Endodermal cell (in vitro differentiated cells): ENCODE measurements at regions not wholly inside any gene's neighbourhood (a gene's known extent, or its start where the extent isn't known, plus 50 kb on each side); places are given as distances from the start of the nearest gene placed in this dataset.
A peak's percentile ranks its signal among the peaks of the same experiment; 100 is the strongest.

ENCODE experiments used
- DNase-seq: peaks from one replicate; pipeline ENCODE4 v3.0.0-alpha.2; 2017
- H3K27ac ChIP-seq: 2 replicates; pipeline ENCODE4 v1.5.1; 2013; ENCODE audit warnings: mild to moderate bottlenecking, low read depth, low read length, moderate library complexity
- H3K27me3 ChIP-seq: 2 replicates; pipeline ENCODE4 v1.6.1; 2013; ENCODE audit warnings: mild to moderate bottlenecking, low read length, moderate library complexity; ENCODE audit not compliant: insufficient read depth, control insufficient read depth, poor library complexity, severe bottlenecking
- H3K36me3 ChIP-seq: 2 replicates; pipeline ENCODE4 v1.7.0; 2013; ENCODE audit warnings: mild to moderate bottlenecking, low read length, moderate library complexity; ENCODE audit not compliant: control insufficient read depth, insufficient read depth
- H3K4me1 ChIP-seq: one replicate; pipeline ENCODE4 v1.7.0; 2013; ENCODE audit warnings: low read length; ENCODE audit not compliant: control insufficient read depth, insufficient read depth
- H3K4me3 ChIP-seq: 2 replicates; pipeline ENCODE4 v1.5.1; 2013; ENCODE audit warnings: mild to moderate bottlenecking, low read length, moderate library complexity
- H3K9ac ChIP-seq: 2 replicates; pipeline ENCODE4 v1.6.1; 2013; ENCODE audit warnings: mild to moderate bottlenecking, low read length, moderate library complexity; ENCODE audit not compliant: poor library complexity, severe bottlenecking; ENCODE audit errors: extremely low read depth
- H3K9me3 ChIP-seq: 2 replicates; pipeline ENCODE4 v1.6.1; 2013; ENCODE audit warnings: mild to moderate bottlenecking, low read length, moderate library complexity; ENCODE audit not compliant: control insufficient read depth
- H3K27ac Mint-ChIP-seq: 2 replicates; pipeline ENCODE4 v1.8.0; 2020; ENCODE audit warnings: mixed read lengths
- H3K27me3 Mint-ChIP-seq: 2 replicates; pipeline ENCODE4 v1.8.0; 2021; ENCODE audit warnings: mild to moderate bottlenecking, mixed read lengths; ENCODE audit not compliant: insufficient read depth
- H3K36me3 Mint-ChIP-seq: 2 replicates; pipeline ENCODE4 v1.8.0; 2020; ENCODE audit warnings: low read depth, mixed read lengths
- H3K4me1 Mint-ChIP-seq: 2 replicates; pipeline ENCODE4 v1.8.0; 2020; ENCODE audit warnings: mixed read lengths
- H3K4me3 Mint-ChIP-seq: 2 replicates; pipeline ENCODE4 v1.8.0; 2020; ENCODE audit warnings: mild to moderate bottlenecking, moderate library complexity, mixed read lengths
- H3K9me3 Mint-ChIP-seq: 2 replicates; pipeline ENCODE4 v1.8.0; 2020; ENCODE audit warnings: mild to moderate bottlenecking, mixed read lengths
- WGBS, 2 experiments: methylation state at CpG; one replicate each; pipeline versions ENCODE4 v1.1.5 to v1.1.7; 2013; ENCODE audit warnings: missing lambda C conversion rate in 2 of 2, mixed read lengths in 1 of 2; ENCODE audit not compliant: insufficient coverage in 1 of 2, insufficient read length in 1 of 2; 5-methylcytosine and 5-hydroxymethylcytosine counted together
- TF ChIP-seq, protein P1 (sequence below): fragments of 200-600 bp; sonication (generic); conservative IDR thresholded peaks from 2 replicates; pipeline ENCODE4 v1.5.0; 2021; ENCODE audit warnings: antibody characterized with exemption, mild to moderate bottlenecking

DNA sequence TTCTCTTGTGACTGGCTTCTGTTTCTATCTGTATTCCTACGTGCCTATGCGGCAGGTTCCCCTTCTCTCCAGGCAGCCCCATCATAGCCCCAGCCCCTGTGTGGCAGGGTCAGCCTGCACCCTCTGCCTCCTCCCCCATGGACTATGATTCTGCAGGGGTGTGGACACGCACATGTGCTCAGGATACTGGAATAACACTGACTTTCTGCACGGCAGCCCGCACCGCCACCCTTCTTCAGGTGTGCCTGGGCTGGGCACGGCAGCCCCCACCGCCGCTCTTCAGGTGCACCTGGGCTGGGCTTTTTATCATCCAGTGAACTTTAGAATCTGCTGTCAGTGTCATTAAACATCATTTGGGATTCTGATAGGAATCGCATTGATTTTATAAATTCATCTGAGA, 202.6 kb upstream of the PPP2R2D start:
- Mint-ChIP-seq H3K4me3 (no peak overlapping the region), H3K4me1 (no peaks in the 10 kb centered on the region), H3K27ac (no peak overlapping the region), H3K9me3 (no peaks in the 10 kb centered on the region), H3K27me3 (no peaks in the 10 kb centered on the region), H3K36me3 (no peaks in the 10 kb centered on the region)
- no peaks in the 10 kb centered on the region for H3K27me3 ChIP-seq
- TF ChIP-seq, protein P1, sequence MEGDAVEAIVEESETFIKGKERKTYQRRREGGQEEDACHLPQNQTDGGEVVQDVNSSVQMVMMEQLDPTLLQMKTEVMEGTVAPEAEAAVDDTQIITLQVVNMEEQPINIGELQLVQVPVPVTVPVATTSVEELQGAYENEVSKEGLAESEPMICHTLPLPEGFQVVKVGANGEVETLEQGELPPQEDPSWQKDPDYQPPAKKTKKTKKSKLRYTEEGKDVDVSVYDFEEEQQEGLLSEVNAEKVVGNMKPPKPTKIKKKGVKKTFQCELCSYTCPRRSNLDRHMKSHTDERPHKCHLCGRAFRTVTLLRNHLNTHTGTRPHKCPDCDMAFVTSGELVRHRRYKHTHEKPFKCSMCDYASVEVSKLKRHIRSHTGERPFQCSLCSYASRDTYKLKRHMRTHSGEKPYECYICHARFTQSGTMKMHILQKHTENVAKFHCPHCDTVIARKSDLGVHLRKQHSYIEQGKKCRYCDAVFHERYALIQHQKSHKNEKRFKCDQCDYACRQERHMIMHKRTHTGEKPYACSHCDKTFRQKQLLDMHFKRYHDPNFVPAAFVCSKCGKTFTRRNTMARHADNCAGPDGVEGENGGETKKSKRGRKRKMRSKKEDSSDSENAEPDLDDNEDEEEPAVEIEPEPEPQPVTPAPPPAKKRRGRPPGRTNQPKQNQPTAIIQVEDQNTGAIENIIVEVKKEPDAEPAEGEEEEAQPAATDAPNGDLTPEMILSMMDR = no peak
- H3K4me3 ChIP-seq = no peak overlapping the region
- WGBS, 2 experiments = 87% methylated on average over 6 to 10 of the region's 10 CpGs
- no peaks in the 10 kb centered on the region for H3K9me3 ChIP-seq
- H3K9ac ChIP-seq = no peak overlapping the region
- H3K4me1 ChIP-seq = no peaks in the 10 kb centered on the region
- no peak overlapping the region for H3K27ac ChIP-seq
- H3K36me3 ChIP-seq = no peaks in the 10 kb centered on the region
- peak; percentile 12 for DNase-seq

DNA sequence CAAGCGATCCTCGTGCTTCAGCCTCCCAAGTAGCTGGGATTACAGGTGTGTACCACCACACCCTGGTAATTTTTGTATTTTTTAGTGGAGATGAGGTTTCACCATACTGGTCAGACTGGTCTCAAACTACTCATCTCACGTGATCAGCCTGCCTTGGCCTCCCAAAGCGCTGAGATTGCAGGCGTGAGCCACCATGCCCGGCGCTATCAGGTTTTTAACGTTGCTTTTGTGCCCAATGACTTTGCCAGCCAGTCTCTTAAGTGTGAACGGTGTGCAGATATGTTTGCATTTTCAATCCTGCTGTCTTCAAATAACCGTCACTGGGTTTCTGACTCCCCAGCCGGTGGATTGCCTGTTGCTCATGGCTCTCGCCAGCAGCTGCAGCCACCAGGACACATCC, 201.8 kb upstream of the PPP2R2D start:
- Mint-ChIP-seq H3K27ac (no peak overlapping the region), H3K36me3 (no peaks in the 10 kb centered on the region), H3K4me3 (no peak overlapping the region), H3K27me3 (no peaks in the 10 kb centered on the region), H3K9me3 (no peaks in the 10 kb centered on the region), H3K4me1 (no peaks in the 10 kb centered on the region)
- no peak overlapping the region for H3K4me3 ChIP-seq
- no peaks in the 10 kb centered on the region for H3K9me3 ChIP-seq
- no peak overlapping the region for H3K27ac ChIP-seq
- H3K4me1 ChIP-seq = no peaks in the 10 kb centered on the region
- 90 to 94% methylated on average over 9 to 12 of the region's 12 CpGs for WGBS, 2 experiments
- TF ChIP-seq, protein P1 = no peak
- no peak overlapping the region for H3K9ac ChIP-seq
- DNase-seq = peak; percentile 20
- H3K27me3 ChIP-seq = no peaks in the 10 kb centered on the region
- H3K36me3 ChIP-seq = no peaks in the 10 kb centered on the region

DNA sequence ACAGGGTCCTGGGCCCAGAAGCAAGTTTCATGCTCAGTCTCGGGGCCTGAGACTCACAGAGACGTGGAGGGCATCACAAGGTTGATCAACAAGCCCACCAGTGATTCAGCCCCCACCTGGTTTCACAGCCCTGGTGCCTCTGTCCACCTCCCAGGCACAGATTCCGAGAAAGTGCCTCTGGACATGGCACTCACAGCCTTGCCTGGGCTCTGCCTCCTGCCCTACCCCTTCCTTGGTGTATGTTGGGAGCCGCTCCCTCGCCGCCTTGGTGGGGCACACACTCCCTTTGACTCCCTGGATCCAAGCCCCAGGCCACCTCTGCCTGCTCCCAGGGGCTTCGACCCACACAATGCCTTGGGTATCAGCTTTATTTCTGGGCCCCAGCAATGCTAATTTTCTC, 200.8 kb upstream of the PPP2R2D start:
- H3K9me3 Mint-ChIP-seq = no peaks in the 10 kb centered on the region
- no peaks in the 10 kb centered on the region for H3K27me3 Mint-ChIP-seq
- H3K36me3 Mint-ChIP-seq = no peaks in the 10 kb centered on the region
- Histone ChIP-seq H3K9ac (no peak overlapping the region), H3K27me3 (no peaks in the 10 kb centered on the region), H3K27ac (no peak overlapping the region), H3K36me3 (no peaks in the 10 kb centered on the region), H3K9me3 (no peaks in the 10 kb centered on the region), H3K4me1 (no peaks in the 10 kb centered on the region), H3K4me3 (no peak overlapping the region)
- H3K4me1 Mint-ChIP-seq = no peaks in the 10 kb centered on the region
- TF ChIP-seq, protein P1 = no peak
- H3K27ac Mint-ChIP-seq = no peak overlapping the region
- H3K4me3 Mint-ChIP-seq = no peak overlapping the region
- peak; percentile 28 for DNase-seq
- 86% methylated on average over 6 to 7 of the region's 7 CpGs for WGBS, 2 experiments
